Activated T-helper 1 cell treated with anti-CD3 and anti-CD28 coated beads, Interleukin-12 subunit alpha, Interleukin-12 subunit beta, Interleukin-2, Interleukin-4 antibody, amounts not matched to agents 30 ng/mL and 10 ng/mL and 1 ng/mL, durations not matched to agents 14 hours and 24 hours and 36 hours (primary cell): ENCODE measurements at regions not wholly inside any gene's neighbourhood (a gene's known extent, or its start where the extent isn't known, plus 50 kb on each side); places are given as distances from the start of the nearest gene placed in this dataset.
"Not testable (repeated sequence)": the region's sequence is repeated elsewhere in the genome, so short reads cannot be mapped to it uniquely, and the experiment has no call there.

Source experiments
- DNase-seq: peaks from one replicate; pipeline ENCODE4 v3.0.0; 2021; ENCODE audit warnings: low spot score
- H3K27ac Mint-ChIP-seq: one replicate; pipeline ENCODE4 v1.8.0; 2021; ENCODE audit warnings: mild to moderate bottlenecking, mixed read lengths
- H3K27me3 Mint-ChIP-seq: one replicate; pipeline ENCODE4 v1.8.0; 2022; ENCODE audit warnings: mild to moderate bottlenecking, moderate library complexity, mixed read lengths; ENCODE audit not compliant: insufficient read depth
- H3K36me3 Mint-ChIP-seq: one replicate; pipeline ENCODE4 v1.8.0; 2021; ENCODE audit warnings: low read depth, mixed read lengths
- H3K4me1 Mint-ChIP-seq: one replicate; pipeline ENCODE4 v1.8.0; 2021; ENCODE audit warnings: low read depth, mixed read lengths
- H3K4me3 Mint-ChIP-seq: one replicate; pipeline ENCODE4 v1.8.0; 2021; ENCODE audit warnings: mild to moderate bottlenecking, moderate library complexity, mixed read lengths
- H3K9me3 Mint-ChIP-seq: one replicate; pipeline ENCODE4 v1.8.0; 2021; ENCODE audit warnings: mixed read lengths
- intact Hi-C: fragments of 100-400 bp; cut with micrococcal nuclease; formaldehyde crosslinking; loops from one replicate; pipeline ENCODE4 v1.15.1; 2024

DNA sequence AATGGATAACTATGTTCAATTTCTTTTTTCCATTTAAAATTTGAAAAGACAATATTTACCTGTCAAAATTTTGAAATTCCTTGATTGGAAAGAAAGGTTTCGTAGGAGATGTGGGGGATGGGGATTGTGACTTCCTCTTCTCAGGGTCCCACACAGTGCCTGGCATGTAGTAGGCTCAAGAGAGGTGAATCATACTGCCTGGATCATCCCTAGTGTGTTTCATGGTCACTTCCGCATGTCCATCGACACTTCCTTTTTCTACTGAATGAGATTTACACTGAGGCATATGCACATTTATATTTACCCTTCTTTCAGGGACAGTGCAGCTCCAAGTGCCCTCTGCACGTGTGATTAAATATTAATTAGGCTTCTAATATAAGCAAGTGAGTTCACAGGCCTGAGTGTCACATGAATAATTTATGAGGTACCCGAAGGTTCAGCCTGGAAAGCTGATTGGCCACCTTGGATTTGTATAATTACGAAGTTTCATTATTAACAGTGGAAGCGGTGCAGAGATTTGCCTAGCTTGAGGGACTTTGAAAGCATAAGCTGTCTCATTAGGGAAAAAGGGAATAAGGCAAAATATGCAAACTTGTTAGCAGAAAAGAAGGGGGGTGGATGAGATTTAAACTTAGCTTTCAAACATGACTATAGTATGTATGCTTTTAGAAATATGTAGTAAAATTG is 177.5 kb upstream of the MMS22L start:
- DNase-seq: no peak
- Mint-ChIP-seq H3K27ac (no peak overlapping the region), H3K27me3 (peaks cover 6% of the 10 kb centered on the region), H3K36me3 (no peaks in the 10 kb centered on the region), H3K4me3 (no peak overlapping the region), H3K9me3 (no peaks in the 10 kb centered on the region), H3K4me1 (no peaks in the 10 kb centered on the region)
- intact Hi-C loops: no loop called here

DNA sequence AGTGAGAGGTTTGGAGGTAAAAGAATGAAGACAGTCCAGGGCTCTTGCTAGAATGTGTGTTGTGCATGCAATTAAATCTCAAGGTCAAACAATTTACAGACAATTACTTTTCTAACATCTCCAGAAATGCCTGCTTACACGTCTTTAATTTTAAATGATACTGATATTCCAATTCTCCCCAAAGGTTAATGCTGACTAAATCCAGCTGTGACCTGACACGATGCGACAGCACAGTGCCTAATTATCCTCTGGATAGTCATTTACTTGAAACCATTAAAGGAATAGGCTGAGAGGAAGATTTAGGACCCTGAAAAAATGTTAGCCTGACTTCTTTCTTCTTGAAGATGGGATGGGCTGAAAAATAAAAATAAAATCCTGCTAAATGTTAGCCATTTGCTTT is 178.2 kb upstream of the MMS22L start:
- Mint-ChIP-seq H3K9me3 (no peaks in the 10 kb centered on the region), H3K36me3 (no peaks in the 10 kb centered on the region), H3K27ac (no peak overlapping the region), H3K27me3 (peaks cover 6% of the 10 kb centered on the region), H3K4me1 (no peaks in the 10 kb centered on the region), H3K4me3 (no peak overlapping the region)
- no peak for DNase-seq
- intact Hi-C loops: no loop called here

DNA sequence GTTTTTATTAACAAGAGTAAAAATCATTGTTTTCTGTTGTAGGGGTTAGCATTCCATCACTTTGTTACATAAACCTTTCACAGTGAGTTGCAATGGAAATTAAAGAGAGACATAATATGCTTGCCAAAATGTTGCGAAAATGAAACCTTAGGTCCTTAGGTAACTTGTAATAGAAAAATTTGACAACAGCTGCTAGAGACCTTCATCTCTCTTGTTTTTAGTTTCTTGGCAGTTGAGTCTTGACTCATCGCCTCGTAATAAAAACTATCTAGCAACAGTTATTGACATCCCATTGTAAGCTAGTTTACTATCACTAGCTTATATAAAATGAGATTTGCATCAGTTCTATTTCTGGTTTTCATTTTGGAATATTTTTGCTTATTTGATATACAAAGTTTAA is 179.0 kb upstream of the MMS22L start:
- no peaks in the 10 kb centered on the region for H3K4me1 Mint-ChIP-seq

DNA sequence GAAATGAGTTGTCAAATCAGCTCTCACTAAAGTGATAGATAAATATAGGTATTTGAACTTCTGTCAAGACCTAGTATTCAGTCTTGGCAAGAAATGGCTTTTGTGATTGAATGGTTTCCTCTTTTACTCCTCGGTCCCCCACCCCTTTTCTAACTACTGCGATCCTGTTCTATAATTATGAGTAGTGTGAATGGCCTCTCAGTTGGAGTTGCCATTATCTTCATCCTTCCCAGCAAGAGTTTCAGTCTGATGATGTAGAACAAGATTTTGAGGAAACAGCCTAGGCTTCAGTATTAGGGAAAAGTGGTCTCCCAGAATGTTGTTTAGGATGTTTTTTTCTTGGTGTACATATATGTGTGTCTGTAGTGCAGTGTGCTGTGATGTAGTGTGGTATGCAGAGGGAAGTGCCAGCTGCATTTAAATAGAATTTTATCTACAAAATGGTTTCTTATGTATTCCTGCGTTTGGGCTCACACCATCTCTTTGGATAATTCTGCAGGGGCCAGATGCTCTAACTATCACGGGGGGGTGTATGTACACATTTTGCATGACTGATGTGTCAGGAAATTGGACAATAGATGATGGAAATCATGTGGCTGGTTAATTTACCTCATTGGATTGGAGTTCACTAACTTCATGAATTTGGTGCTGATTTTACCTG is 180.1 kb upstream of the MMS22L start:
- no peaks in the 10 kb centered on the region for H3K9me3 Mint-ChIP-seq
- intact Hi-C loops: no loop called here
- no peak overlapping the region for H3K27ac Mint-ChIP-seq
- H3K4me1 Mint-ChIP-seq: no peaks in the 10 kb centered on the region
- H3K36me3 Mint-ChIP-seq: no peaks in the 10 kb centered on the region
- no peak for DNase-seq
- no peak overlapping the region for H3K4me3 Mint-ChIP-seq
- H3K27me3 Mint-ChIP-seq: peaks cover 6% of the 10 kb centered on the region

More for the DNA sequence above, 179.0 kb upstream of the MMS22L start:
- intact Hi-C loops: no loop called here
- H3K36me3 Mint-ChIP-seq: no peaks in the 10 kb centered on the region
- H3K27me3 Mint-ChIP-seq: peaks cover 6% of the 10 kb centered on the region
- no peaks in the 10 kb centered on the region for H3K9me3 Mint-ChIP-seq
- no peak overlapping the region for H3K27ac Mint-ChIP-seq
- no peak for DNase-seq
- no peak overlapping the region for H3K4me3 Mint-ChIP-seq

DNA sequence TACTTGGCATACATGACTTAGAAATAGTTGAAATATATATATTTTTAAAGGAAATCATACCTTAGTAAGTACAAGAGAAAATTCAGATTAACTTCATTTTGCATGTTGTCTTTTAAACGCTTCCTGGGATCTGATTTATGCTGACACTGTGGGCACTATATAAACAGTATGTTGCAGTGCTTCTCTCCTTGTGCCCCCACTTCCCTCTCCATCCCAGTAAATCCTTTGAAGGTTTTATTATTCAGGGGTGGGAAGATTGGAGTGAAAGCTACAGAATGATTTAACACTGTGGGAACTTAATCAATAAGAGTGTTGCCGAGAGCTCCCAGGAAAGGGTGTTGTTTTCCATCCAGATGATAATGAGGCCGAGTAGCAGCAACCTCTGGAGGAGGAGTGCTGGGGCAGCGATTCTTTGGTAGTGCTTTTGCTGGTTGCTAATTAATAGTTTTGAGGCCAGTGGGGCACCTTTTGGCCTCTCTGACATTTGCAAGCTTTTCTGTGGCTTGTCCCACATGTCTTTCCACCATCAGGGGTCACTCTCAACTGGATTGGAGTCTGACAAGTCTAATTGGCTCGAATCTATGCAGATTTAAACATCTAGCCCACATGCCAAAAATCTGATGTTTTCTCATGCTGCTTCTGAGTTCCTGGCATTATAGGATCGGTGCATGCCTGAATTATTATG is 183.0 kb upstream of the MMS22L start:
- H3K27ac Mint-ChIP-seq: no peak overlapping the region
- no peaks in the 10 kb centered on the region for H3K9me3 Mint-ChIP-seq
- H3K4me1 Mint-ChIP-seq: no peaks in the 10 kb centered on the region
- intact Hi-C loops: no loop called here
- no peak for DNase-seq
- H3K4me3 Mint-ChIP-seq: no peak overlapping the region
- no peaks in the 10 kb centered on the region for H3K36me3 Mint-ChIP-seq
- peaks cover 6% of the 10 kb centered on the region for H3K27me3 Mint-ChIP-seq

DNA sequence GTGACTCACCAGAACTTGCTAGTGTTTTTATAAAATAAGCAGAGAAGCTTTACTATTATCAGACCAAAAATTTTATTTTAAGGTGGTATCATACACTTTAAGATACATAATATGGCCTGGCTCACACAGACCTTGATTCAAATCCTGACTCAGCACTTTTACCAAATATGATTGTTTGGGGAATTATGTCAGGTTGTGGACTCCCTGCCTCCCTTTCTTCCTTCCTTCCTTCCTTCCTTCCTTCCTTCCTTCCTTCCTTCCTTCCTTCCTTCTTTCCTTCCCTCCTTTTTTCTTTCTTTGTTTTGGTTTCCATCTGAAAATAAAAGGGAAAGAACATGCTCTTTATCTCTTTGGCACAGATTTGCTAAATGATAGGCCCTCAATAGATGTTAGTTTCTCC is 186.0 kb upstream of the MMS22L start:
- intact Hi-C loops: no loop called here
- Mint-ChIP-seq H3K27me3 (no peaks in the 10 kb centered on the region), H3K4me3 (no peak overlapping the region), H3K36me3 (no peaks in the 10 kb centered on the region), H3K9me3 (no peaks in the 10 kb centered on the region), H3K4me1 (no peaks in the 10 kb centered on the region), H3K27ac (no peak overlapping the region)
- no peak for DNase-seq

DNA sequence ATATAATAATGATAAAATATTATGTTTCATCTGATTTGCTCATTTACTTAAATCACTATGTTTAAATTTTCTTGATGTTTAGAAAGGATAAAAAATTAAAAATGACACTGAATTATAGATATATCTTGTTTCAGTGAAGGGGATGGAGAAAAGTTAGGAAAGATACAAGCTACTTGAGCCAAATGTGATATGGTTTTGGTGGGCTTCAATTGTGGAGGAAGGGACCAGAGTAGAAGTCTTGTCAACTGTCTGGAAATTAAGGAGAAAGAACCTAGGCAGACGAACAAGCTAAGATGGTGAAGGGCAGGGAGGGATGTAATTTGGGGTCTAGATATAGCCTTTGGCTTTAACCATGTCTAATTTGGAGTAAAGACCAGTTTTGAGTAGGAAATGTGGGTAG is 186.4 kb upstream of the MMS22L start:
- Mint-ChIP-seq H3K4me3 (no peak overlapping the region), H3K27me3 (no peaks in the 10 kb centered on the region), H3K36me3 (no peaks in the 10 kb centered on the region), H3K4me1 (no peaks in the 10 kb centered on the region), H3K27ac (no peak overlapping the region), H3K9me3 (no peaks in the 10 kb centered on the region)
- DNase-seq: no peak
- intact Hi-C loops: no loop called here

DNA sequence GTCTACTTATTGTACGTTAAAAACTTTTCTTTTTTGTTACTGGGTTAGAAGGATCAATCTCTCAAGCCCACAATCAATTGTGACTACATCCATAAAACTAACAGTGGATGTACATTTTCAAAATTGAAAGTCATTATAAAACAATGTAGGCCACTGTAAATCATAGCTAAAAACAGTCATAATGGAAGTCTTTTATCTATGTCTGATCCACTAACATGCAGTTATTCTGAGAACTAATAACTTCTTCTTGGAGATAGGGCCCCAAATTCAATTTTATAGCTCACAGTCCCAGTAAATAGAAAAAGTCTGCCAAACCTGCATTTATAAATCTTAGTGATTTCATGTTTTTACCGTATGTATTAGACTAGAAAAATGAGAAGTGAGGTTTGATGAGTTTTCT is 187.3 kb upstream of the MMS22L start:
- Mint-ChIP-seq H3K4me3 (no peak overlapping the region), H3K4me1 (no peaks in the 10 kb centered on the region), H3K27me3 (no peaks in the 10 kb centered on the region), H3K36me3 (no peaks in the 10 kb centered on the region), H3K27ac (no peak overlapping the region), H3K9me3 (no peaks in the 10 kb centered on the region)
- intact Hi-C loops: no loop called here
- DNase-seq: no peak

DNA sequence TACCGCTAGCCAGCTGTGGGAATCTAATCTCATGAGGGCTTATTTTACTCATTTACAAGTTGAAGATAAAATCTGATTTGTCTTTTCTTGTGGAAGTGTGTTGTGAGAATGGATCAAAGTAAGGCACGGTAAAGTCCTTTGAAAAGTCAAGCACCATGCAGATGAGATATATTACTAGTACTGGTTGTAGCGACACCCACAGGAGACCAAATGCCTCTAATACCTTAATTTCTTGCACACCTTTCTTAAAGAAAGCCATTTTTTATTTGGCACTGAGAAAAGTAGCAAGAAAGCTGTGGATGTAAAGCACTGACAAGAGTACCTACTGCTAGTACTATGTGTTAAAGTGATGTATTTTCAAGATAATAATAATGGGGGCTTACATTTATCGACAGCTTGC is 191.0 kb upstream of the MMS22L start:
- intact Hi-C loops: no loop called here
- Mint-ChIP-seq H3K27me3 (peaks cover 2% of the 10 kb centered on the region), H3K9me3 (no peaks in the 10 kb centered on the region), H3K36me3 (no peaks in the 10 kb centered on the region), H3K27ac (no peak overlapping the region), H3K4me3 (no peak overlapping the region), H3K4me1 (no peaks in the 10 kb centered on the region)
- no peak for DNase-seq

DNA sequence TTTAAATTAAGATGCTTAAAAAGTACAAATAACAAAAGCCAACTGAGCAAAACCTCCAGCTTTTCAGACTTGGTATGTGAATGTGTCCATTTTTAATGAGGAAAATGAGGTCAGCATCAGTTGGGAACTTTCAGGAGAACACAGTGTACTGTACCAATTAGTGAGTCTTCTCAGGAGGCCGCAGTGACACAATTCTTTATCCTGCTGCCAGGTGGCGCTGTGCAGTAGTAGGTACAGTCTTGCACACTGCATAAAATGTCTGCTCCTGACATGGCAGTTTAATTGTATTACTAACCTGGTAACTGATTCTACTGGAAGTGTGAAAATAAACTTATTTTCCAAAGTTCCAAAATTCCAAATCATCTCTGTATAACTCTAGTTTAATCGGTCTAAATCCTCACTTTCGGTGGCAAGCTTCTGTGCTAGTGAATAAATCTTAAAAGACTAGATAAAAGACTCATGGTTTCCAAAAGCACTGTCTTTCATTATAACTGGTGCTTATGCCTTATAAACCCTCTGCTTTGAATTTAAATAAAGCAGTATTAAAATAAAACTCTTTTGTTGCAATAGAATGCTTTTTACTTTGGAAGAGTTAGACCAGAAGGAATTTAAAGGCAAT is 214.8 kb upstream of the MMS22L start:
- no peak overlapping the region for H3K27ac Mint-ChIP-seq
- no peaks in the 10 kb centered on the region for H3K4me1 Mint-ChIP-seq
- H3K4me3 Mint-ChIP-seq: no peak overlapping the region
- peaks cover 17% of the 10 kb centered on the region for H3K27me3 Mint-ChIP-seq
- intact Hi-C loops: no loop called here
- H3K36me3 Mint-ChIP-seq: no peaks in the 10 kb centered on the region
- H3K9me3 Mint-ChIP-seq: no peaks in the 10 kb centered on the region
- peak; percentile 49 for DNase-seq

DNA sequence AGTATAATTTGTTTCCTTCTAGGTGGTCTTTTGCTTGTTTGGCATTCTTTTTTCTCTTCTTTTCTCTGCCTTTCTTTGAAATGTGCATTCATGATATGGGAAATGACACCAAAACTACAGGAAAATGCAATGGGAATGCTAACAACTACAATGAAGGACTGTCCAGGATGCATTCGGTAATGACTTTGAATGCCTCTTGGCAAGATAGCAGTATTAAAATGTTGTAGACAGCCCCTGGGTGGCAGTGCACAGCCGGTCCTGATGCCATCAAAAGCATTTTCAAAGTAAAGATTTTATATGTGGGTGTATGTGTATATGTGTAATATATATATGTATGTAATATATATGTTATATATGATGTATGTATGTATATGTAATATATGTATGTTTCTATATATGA is 218.8 kb upstream of the MMS22L start:
- DNase-seq: no peak
- H3K27me3 Mint-ChIP-seq: peaks cover 15% of the 10 kb centered on the region
- no peaks in the 10 kb centered on the region for H3K4me1 Mint-ChIP-seq
- no peaks in the 10 kb centered on the region for H3K36me3 Mint-ChIP-seq
- H3K27ac Mint-ChIP-seq: no peak overlapping the region
- no peaks in the 10 kb centered on the region for H3K9me3 Mint-ChIP-seq
- H3K4me3 Mint-ChIP-seq: no peak overlapping the region
- intact Hi-C loops: no loop called here

DNA sequence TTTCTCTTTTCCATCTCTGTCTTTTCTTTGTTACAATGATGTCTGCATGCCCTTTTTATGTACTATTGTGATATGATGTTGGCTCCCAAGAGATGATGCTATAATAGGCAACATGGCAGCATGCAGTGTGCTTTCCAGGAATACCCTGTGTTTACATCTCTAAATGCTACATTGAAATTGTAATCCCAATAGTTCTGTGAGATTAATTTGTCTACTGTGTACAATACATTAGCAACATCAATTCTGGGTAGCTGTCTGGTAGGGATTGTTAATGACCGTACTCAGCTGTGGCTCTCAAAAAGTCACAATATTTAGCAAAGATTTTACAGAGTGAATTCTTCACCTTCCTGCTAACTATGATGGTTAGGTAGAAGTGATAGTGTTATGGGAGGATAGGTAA is 225.6 kb upstream of the MMS22L start:
- DNase-seq: no peak
- no peaks in the 10 kb centered on the region for H3K36me3 Mint-ChIP-seq
- H3K4me3 Mint-ChIP-seq: no peak overlapping the region
- H3K27me3 Mint-ChIP-seq: peaks cover 6% of the 10 kb centered on the region
- no peaks in the 10 kb centered on the region for H3K4me1 Mint-ChIP-seq
- H3K27ac Mint-ChIP-seq: no peak overlapping the region
- intact Hi-C loops: no loop called here
- H3K9me3 Mint-ChIP-seq: no peaks in the 10 kb centered on the region

DNA sequence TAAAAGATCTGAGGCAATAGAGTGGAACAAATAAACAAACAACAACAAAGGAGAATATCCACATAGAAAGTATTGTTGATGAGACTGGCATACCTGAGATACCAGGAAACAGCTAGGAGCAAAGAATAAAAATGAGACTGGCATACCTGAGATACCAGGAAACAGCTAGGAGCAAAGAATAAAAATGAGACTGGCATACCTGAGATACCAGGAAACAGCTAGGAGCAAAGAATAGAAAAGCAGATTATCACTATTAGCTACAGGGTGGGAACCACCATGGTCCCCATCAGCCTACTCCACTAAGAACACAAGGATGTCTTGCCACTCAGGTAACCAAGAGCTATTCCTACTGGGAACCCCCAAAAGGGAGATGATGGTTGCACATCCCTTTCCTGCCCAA is 230.2 kb upstream of the MMS22L start:
- not testable (repeated sequence) for H3K4me3 Mint-ChIP-seq

More for the DNA sequence above, 230.2 kb upstream of the MMS22L start:
- H3K27me3 Mint-ChIP-seq, intact Hi-C loops, DNase-seq, H3K9me3 Mint-ChIP-seq, H3K4me1 Mint-ChIP-seq, H3K27ac Mint-ChIP-seq, H3K36me3 Mint-ChIP-seq: not testable (repeated sequence)
